Stimulated activated CD4-positive, alpha-beta T cell treated with anti-CD3 and anti-CD28 coated beads, Interleukin-2, amount 100 ng/mL, for 24 hours (primary cell): ENCODE measurements at regions not wholly inside any gene's neighbourhood (a gene's known extent, or its start where the extent isn't known, plus 50 kb on each side); places are given as distances from the start of the nearest gene placed in this dataset.

ENCODE experiments used
- DNase-seq, 2 donors: peaks; one replicate each; pipeline ENCODE4 v3.0.0-alpha.2; 2020

DNA sequence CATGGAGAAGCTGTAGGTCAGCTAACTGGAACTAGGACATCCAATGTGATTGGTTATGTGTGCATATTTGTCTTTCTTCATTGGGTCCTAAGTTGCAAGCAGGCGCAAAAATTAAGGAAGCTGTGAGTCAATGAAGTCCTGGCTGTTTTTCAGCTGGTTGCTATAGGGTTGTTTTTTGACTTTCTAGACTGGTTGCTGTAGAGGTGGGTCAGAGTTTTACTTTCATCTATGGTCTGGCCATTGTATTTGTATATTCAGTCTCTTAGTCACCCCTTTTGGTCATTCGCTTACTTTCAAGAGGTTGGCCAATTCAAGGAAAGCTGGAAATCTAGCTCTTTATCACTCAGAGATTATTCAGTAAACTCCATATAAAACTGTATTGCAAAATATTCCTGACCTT lies 62.0 kb upstream of the AMZ2 start:
- no peak for DNase-seq

DNA sequence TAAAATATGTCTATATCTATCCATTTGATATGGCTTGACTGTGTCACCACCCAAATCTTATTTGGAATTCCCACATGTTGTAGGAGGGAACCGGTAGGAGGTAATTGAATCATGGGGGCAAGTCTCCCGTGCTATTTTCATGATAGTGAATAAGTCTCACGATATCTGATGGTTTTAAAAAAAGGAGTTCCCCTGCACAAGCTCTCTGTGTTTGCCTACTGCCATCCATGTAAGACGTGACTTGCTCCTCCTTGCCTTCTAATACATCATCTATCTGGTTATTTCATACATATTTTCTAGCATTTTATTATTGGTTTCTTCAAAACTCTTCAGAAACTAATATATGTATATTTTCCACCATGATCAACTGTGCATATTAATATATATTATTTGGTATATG lies 57.3 kb upstream of the AMZ2 start:
- DNase-seq, result no peak

DNA sequence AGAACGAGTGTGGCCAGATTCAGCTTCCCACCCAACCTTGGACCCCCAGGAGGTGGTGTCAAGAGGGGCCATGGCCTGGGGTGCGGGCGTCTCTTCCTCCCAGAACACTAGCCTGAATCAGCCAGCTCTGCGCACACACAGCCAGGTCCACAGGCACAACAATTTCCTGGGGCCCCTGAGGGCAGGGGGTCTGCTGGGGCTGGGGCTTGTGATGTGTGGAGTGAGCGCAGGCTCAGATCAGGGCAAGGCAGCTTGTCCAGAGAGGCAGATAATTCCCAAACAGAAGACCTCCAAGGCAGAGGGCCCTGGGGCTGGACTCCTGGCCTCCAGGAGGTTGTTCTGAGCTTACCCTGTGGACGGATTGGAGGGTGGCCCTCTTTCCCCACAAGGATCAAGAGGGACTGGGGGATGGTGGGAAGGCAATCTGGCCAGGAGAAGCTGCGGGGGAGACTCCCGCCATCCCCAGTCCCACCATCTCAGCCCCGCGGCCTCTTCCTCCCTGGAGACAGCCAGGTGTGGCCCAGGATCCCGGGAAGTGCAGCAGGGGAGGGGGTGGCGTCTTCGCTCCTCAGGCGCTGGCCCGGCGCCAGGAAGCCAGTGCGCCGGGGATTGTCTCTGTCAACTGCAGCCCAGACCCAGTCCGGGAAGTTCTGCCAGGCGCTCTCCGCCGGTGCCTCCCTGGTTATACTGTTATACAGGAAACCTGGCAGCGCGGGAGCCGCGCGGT lies 52.0 kb upstream of the AMZ2 start:
- DNase-seq, result no peak

DNA sequence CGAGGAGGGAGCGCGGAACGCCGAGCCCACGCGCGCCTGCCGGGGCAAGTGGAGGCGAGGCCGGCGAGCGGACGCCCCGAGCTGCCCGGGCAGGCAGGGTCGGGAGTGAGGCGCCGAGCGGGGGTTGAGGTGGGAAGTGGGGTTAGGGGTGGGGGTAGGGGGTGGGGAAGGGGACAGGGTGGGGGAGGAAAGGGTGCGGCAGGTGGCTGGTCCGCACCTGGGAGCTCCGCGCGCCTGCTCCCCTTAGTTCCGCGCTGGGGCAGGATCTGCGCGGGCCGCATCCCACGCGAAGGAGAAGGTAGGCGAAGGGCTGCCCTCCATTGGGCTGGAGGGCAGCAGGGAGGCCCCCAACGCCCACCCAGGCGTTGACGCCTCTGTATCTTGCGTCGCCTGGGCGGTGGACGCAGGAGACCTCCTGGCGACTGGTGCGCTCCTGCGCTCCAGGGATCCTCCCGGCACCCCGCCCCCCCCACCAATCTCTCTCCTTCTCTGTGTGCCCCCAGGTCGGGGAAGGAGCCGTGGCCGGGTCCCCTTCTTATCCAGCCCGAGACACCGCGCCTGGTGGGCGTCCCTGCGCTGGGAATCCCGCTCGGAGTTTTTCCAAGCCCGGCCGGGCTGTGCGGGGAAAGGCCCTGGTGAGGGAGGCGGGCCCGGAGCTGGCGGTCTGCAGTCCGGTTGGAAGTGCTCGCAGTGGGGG lies 51.3 kb upstream of the AMZ2 start:
- DNase-seq, result peak in 1 of 2 donors; percentile 28

DNA sequence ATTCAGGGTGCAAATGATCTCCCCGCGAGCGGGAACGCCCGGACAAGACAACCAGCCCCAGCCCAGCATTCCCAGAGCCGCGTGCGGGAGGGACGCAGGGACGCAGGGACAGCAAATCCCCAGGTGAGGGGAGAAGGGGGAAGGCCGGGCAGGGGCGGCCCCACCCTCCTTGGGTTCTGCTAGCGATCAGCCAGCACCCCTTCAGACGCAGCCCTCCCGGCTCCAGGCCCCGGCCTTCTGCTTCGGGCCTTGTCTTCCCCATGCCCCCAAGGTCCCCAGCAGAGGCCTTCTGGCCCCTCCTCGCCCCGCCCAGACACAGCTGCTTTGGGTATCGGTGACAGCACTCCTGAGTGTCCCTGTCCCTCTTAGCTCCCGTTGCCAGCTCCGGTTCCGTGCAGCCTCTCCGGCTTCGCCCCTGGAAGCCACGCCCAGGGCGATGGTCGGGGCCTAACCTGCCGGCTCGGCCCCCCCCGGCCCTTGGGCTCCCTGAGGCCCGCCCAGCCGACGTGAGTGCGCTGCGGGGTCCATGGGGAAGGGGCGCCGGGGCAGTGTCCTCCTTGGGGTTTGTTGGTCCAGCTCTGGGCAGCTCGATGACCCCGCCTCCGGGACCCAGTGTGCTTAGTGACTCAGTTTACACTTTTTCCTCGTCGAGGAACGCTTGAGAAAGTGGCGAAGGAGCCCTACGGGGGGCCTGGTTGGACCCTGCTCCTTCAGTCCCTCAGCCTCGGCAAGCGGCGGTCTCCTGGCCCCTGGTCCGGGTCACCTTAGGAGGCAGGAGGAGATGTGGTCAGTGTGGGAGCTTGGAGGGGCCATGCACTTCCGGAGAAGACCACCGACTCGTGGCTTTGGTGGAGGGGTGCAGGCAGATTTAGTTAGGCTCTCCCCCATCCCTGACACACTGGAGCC lies 50.5 kb upstream of the AMZ2 start:
- DNase-seq, result peak; percentile 52 to 58

DNA sequence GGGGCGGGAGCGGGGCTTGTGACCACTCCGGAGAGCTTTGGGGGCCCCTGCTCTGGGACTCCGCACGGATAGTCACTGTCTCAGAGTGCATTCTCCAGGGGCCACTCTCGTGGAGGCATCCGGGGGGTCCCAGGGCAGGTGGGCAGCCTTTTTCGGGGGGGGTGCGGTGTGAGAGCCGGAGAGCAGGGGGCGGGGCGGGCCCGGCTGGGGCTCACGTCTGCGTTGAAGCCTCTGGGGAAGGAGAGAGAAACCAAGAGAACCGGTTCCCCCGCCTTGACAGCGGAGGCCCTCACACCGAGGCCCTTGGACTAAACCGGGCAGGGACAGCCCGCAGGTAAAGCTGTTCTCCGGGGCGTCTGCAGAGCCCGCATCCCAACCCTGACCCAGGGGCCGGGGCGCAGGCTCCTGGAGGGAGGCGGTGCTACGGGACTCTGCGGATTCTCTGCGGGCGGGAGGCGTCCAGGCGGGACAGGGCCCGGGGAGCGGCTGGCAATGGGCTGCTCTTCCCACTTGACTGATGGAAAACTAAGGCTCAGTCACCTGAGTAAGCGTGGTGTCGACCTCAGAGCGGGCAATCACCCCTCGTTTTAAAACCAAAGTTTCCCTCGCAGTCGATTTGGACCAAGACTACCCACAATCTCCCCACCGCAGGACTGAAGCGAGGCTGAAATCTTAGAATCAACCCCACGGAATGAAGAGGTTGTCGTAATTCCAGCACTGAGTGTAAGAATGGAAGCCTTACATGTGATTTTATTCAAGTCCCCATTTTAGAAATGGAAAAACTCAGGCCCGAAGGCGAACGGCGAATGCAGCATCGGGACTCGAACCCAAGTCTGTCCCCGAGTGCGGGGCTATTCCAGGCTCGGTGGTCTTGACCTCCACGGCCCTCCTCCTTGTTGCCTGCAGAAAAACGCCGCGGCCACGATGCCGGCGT lies 49.6 kb upstream of the AMZ2 start:
- DNase-seq, result peak in 1 of 2 donors; percentile 41
